ENCODE measurements at regions not wholly inside any gene's neighbourhood (a gene's known extent, or its start where the extent isn't known, plus 50 kb on each side); places are given as distances from the start of the nearest gene placed in this dataset.

GRCh38 chr5:87114631-87115030, 153.1 kb upstream of the RASA1 start:
- no peaks in the 10 kb centered on the region for H3K27me3 ChIP-seq (ENCODE audit: control insufficient read depth, low read length)
- peaks cover 16% of the 10 kb centered on the region for H3K4me1 ChIP-seq (ENCODE audit: control insufficient read depth, low read length)
- TF ChIP-seq EZH2phosphoT487 (IDR thresholded peaks at IDR 0.05; ENCODE audit: borderline replicate concordance, low read length) (no peak), CTCF (IDR thresholded peaks at IDR 0.05; ENCODE audit: low read depth, low read length, poor library complexity, severe bottlenecking) (no peak)
- no peak overlapping the region for H3K27ac ChIP-seq (ENCODE audit: low read depth, low read length)
- no peaks in the 10 kb centered on the region for H3K9me2 ChIP-seq (replicated peaks; ENCODE audit: control insufficient read depth, low read length)
- H3K79me2 ChIP-seq (ENCODE audit: control insufficient read depth, low read length) = no peaks in the 10 kb centered on the region
- no peaks in the 10 kb centered on the region for H3F3A ChIP-seq (ENCODE audit: control insufficient read depth, insufficient read depth)
- no peaks in the 10 kb centered on the region for H3K36me3 ChIP-seq (ENCODE audit: control insufficient read depth, low read length)
- H3K4me2 ChIP-seq (ENCODE audit: low read length) = no peak overlapping the region
- no peaks in the 10 kb centered on the region for H4K20me1 ChIP-seq (ENCODE audit: control insufficient read depth, insufficient read depth, low read depth, low read length)
- H3K9me3 ChIP-seq (ENCODE audit: control insufficient read depth, insufficient read depth, low read length) = no peaks in the 10 kb centered on the region
- H3K4me3 ChIP-seq (ENCODE audit: low read length) = no peak overlapping the region

- no peaks in the 10 kb centered on the region for H3K9me3 ChIP-seq (ENCODE audit: control insufficient read depth, insufficient read depth, low read length)
- H3K79me2 ChIP-seq (ENCODE audit: control insufficient read depth, low read length) = no peaks in the 10 kb centered on the region
- no peak overlapping the region for H3K4me2 ChIP-seq (ENCODE audit: low read length)
- no peak overlapping the region for H3K27ac ChIP-seq (ENCODE audit: low read depth, low read length)
- no peak overlapping the region for H3K4me3 ChIP-seq (ENCODE audit: low read length)
- H3K4me1 ChIP-seq (ENCODE audit: control insufficient read depth, low read length) = peaks cover 23% of the 10 kb centered on the region
- H4K20me1 ChIP-seq (ENCODE audit: control insufficient read depth, insufficient read depth, low read depth, low read length) = no peaks in the 10 kb centered on the region
- no peaks in the 10 kb centered on the region for H3K9me2 ChIP-seq (replicated peaks; ENCODE audit: control insufficient read depth, low read length)
- no peaks in the 10 kb centered on the region for H3K36me3 ChIP-seq (ENCODE audit: control insufficient read depth, low read length)
- TF ChIP-seq CTCF (IDR thresholded peaks at IDR 0.05; ENCODE audit: low read depth, low read length, poor library complexity, severe bottlenecking) (no peak), EZH2phosphoT487 (IDR thresholded peaks at IDR 0.05; ENCODE audit: borderline replicate concordance, low read length) (no peak)
- no peaks in the 10 kb centered on the region for H3K27me3 ChIP-seq (ENCODE audit: control insufficient read depth, low read length)
- H3F3A ChIP-seq (ENCODE audit: control insufficient read depth, insufficient read depth) = no peaks in the 10 kb centered on the region
These were observed 151.8 kb upstream of the RASA1 start for GRCh38 chr5:87115839-87116364.

- H3K9me2 ChIP-seq (replicated peaks; ENCODE audit: control insufficient read depth, low read length) = no peaks in the 10 kb centered on the region
- H4K20me1 ChIP-seq (ENCODE audit: control insufficient read depth, insufficient read depth, low read depth, low read length) = no peaks in the 10 kb centered on the region
- no peaks in the 10 kb centered on the region for H3K79me2 ChIP-seq (ENCODE audit: control insufficient read depth, low read length)
- no peak overlapping the region for H3K4me3 ChIP-seq (ENCODE audit: low read length)
- no peak overlapping the region for H3K4me2 ChIP-seq (ENCODE audit: low read length)
- no peaks in the 10 kb centered on the region for H3K9me3 ChIP-seq (ENCODE audit: control insufficient read depth, insufficient read depth, low read length)
- H3K36me3 ChIP-seq (ENCODE audit: control insufficient read depth, low read length) = no peaks in the 10 kb centered on the region
- H3K27me3 ChIP-seq (ENCODE audit: control insufficient read depth, low read length) = no peaks in the 10 kb centered on the region
- no peaks in the 10 kb centered on the region for H3F3A ChIP-seq (ENCODE audit: control insufficient read depth, insufficient read depth)
- H3K27ac ChIP-seq (ENCODE audit: low read depth, low read length) = no peak overlapping the region
- peaks cover 34% of the 10 kb centered on the region for H3K4me1 ChIP-seq (ENCODE audit: control insufficient read depth, low read length)
- no peak for TF ChIP-seq CTCF (IDR thresholded peaks at IDR 0.05; ENCODE audit: low read depth, low read length, poor library complexity, severe bottlenecking)
- TF ChIP-seq EZH2phosphoT487 (IDR thresholded peaks at IDR 0.05; ENCODE audit: borderline replicate concordance, low read length) = no peak
These were observed 150.7 kb upstream of the RASA1 start for GRCh38 chr5:87116825-87117512.
